Lower leg skin (tissue), 3 donors: ENCODE measurements at regions not wholly inside any gene's neighbourhood (a gene's known extent, or its start where the extent isn't known, plus 50 kb on each side); places are given as distances from the start of the nearest gene placed in this dataset.

Source experiments
- CTCF ChIP-seq, 3 donors: fragments of 450-650 bp; IDR thresholded peaks; one replicate each; pipeline ENCODE4 v1.5.1; 2016; ENCODE audit warnings: antibody characterized with exemption in 3 of 3, mild to moderate bottlenecking in 3 of 3, moderate library complexity in 2 of 3
- POLR2A ChIP-seq, 2 donors: fragments of 450-650 bp; IDR thresholded peaks; one replicate each; pipeline ENCODE4 v1.6.1; 2016 to 2017; ENCODE audit warnings: antibody characterized with exemption in 2 of 2, mild to moderate bottlenecking in 1 of 2, moderate library complexity in 1 of 2

- no peak for TF ChIP-seq POLR2A (IDR thresholded peaks at IDR 0.05)
- no peak for TF ChIP-seq CTCF (IDR thresholded peaks at IDR 0.05)
These were observed 251.8 kb downstream of the ZEB2 start for GRCh38 chr2:144268036-144268678.
